ES-I3 (cell line): ENCODE measurements at regions not wholly inside any gene's neighbourhood (a gene's known extent, or its start where the extent isn't known, plus 50 kb on each side); places are given as distances from the start of the nearest gene placed in this dataset.
"Not testable (repeated sequence)": the region's sequence is repeated elsewhere in the genome, so short reads cannot be mapped to it uniquely, and the experiment has no call there.

ENCODE experiments used
- H3K36me3 ChIP-seq: 2 replicates; pipeline ENCODE4 v1.6.1; 2013; ENCODE audit warnings: mild to moderate bottlenecking, low read length, control low read depth, moderate library complexity; ENCODE audit not compliant: insufficient read depth
- H3K4me1 ChIP-seq: 2 replicates; pipeline ENCODE4 v1.6.1; 2013; ENCODE audit warnings: mild to moderate bottlenecking, control low read depth, low read length; ENCODE audit not compliant: insufficient read depth
- H3K9ac ChIP-seq: 2 replicates; pipeline ENCODE4 v1.6.1; 2013; ENCODE audit warnings: low read depth, mild to moderate bottlenecking, low read length, moderate library complexity
- H3K9me3 ChIP-seq: 2 replicates; pipeline ENCODE4 v1.6.1; 2013; ENCODE audit warnings: mild to moderate bottlenecking, low read length, moderate library complexity; ENCODE audit not compliant: control insufficient read depth, insufficient read depth

GRCh38 chr3:124137216-124137615, 145.3 kb upstream of the ROPN1 start:
- H3K4me1 ChIP-seq, result peaks cover 7% of the 10 kb centered on the region; the same call in 1 of the 2 replicates
- no peaks in the 10 kb centered on the region for H3K9me3 ChIP-seq
- H3K36me3 ChIP-seq, result no peaks in the 10 kb centered on the region
- H3K9ac ChIP-seq, result no peak overlapping the region

GRCh38 chr3:124138148-124138547, 146.2 kb upstream of the ROPN1 start:
- H3K9ac ChIP-seq, result no peak overlapping the region
- no peaks in the 10 kb centered on the region for H3K36me3 ChIP-seq
- H3K9me3 ChIP-seq, result no peaks in the 10 kb centered on the region
- H3K4me1 ChIP-seq, result peaks cover 7% of the 10 kb centered on the region; the same call in 1 of the 2 replicates

GRCh38 chr3:124140746-124141145, 148.8 kb upstream of the ROPN1 start:
- no peak overlapping the region for H3K9ac ChIP-seq
- H3K9me3 ChIP-seq, result no peaks in the 10 kb centered on the region
- H3K36me3 ChIP-seq, result no peaks in the 10 kb centered on the region
- H3K4me1 ChIP-seq, result peaks cover 7% of the 10 kb centered on the region; the same call in 1 of the 2 replicates

GRCh38 chr3:124142389-124142970, 150.6 kb upstream of the ROPN1 start:
- Histone ChIP-seq H3K4me1 (peaks cover 7% of the 10 kb centered on the region; the same call in 1 of the 2 replicates), H3K9ac (no peak overlapping the region), H3K9me3 (no peaks in the 10 kb centered on the region), H3K36me3 (no peaks in the 10 kb centered on the region)

- peaks cover 4% of the 10 kb centered on the region; the same call in 1 of the 2 replicates for H3K4me1 ChIP-seq
These were observed 151.1 kb upstream of the ROPN1 start for GRCh38 chr3:124143047-124143446.

GRCh38 chr3:124144035-124144814, 152.3 kb upstream of the ROPN1 start:
- no peaks in the 10 kb centered on the region for H3K4me1 ChIP-seq
- H3K9me3 ChIP-seq, result no peaks in the 10 kb centered on the region
- no peaks in the 10 kb centered on the region for H3K36me3 ChIP-seq
- no peak overlapping the region for H3K9ac ChIP-seq

More at GRCh38 chr3:124143047-124143446, 151.1 kb upstream of the ROPN1 start:
- no peaks in the 10 kb centered on the region for H3K9me3 ChIP-seq
- no peaks in the 10 kb centered on the region for H3K36me3 ChIP-seq
- H3K9ac ChIP-seq, result no peak overlapping the region

- Histone ChIP-seq H3K36me3 (no peaks in the 10 kb centered on the region), H3K9me3 (no peaks in the 10 kb centered on the region), H3K4me1 (no peaks in the 10 kb centered on the region), H3K9ac (no peak overlapping the region)
These were observed 155.5 kb upstream of the ROPN1 start for GRCh38 chr3:124147429-124147828.

GRCh38 chr3:124147946-124148345, 156.0 kb upstream of the ROPN1 start:
- no peaks in the 10 kb centered on the region for H3K36me3 ChIP-seq
- no peaks in the 10 kb centered on the region for H3K4me1 ChIP-seq
- H3K9ac ChIP-seq, result no peak overlapping the region
- no peaks in the 10 kb centered on the region for H3K9me3 ChIP-seq

- H3K9me3 ChIP-seq, result no peaks in the 10 kb centered on the region
- H3K4me1 ChIP-seq, result no peaks in the 10 kb centered on the region
- no peaks in the 10 kb centered on the region for H3K36me3 ChIP-seq
- no peak overlapping the region for H3K9ac ChIP-seq
These were observed 157.2 kb upstream of the ROPN1 start for GRCh38 chr3:124149081-124149480.

- H3K4me1 ChIP-seq, result no peaks in the 10 kb centered on the region
- no peaks in the 10 kb centered on the region for H3K36me3 ChIP-seq
- no peaks in the 10 kb centered on the region for H3K9me3 ChIP-seq
- H3K9ac ChIP-seq, result no peak overlapping the region
These were observed 157.8 kb upstream of the ROPN1 start for GRCh38 chr3:124149771-124150170.

GRCh38 chr3:124152891-124153290, 161.0 kb upstream of the ROPN1 start:
- H3K9me3 ChIP-seq, H3K36me3 ChIP-seq, H3K9ac ChIP-seq: not testable (repeated sequence)
- peaks cover 17% of the 10 kb centered on the region for H3K4me1 ChIP-seq

GRCh38 chr3:124156866-124157712, 165.2 kb upstream of the ROPN1 start:
- no peaks in the 10 kb centered on the region for H3K9me3 ChIP-seq
- peaks cover 33% of the 10 kb centered on the region for H3K4me1 ChIP-seq
- H3K9ac ChIP-seq, result no peak overlapping the region
- H3K36me3 ChIP-seq, result no peaks in the 10 kb centered on the region

GRCh38 chr3:124157748-124158147, 165.8 kb upstream of the ROPN1 start:
- no peak overlapping the region for H3K9ac ChIP-seq
- H3K36me3 ChIP-seq, result no peaks in the 10 kb centered on the region
- no peaks in the 10 kb centered on the region for H3K9me3 ChIP-seq
- H3K4me1 ChIP-seq, result peaks cover 33% of the 10 kb centered on the region

- H3K9me3 ChIP-seq, result no peaks in the 10 kb centered on the region
- no peak overlapping the region for H3K9ac ChIP-seq
- H3K36me3 ChIP-seq, result no peaks in the 10 kb centered on the region
- H3K4me1 ChIP-seq, result peaks cover 33% of the 10 kb centered on the region
These were observed 166.4 kb upstream of the ROPN1 start for GRCh38 chr3:124158168-124158881.
